Astrocyte (in vitro differentiated cells and primary cell): ENCODE measurements at regions not wholly inside any gene's neighbourhood (a gene's known extent, or its start where the extent isn't known, plus 50 kb on each side); places are given as distances from the start of the nearest gene placed in this dataset.

Experiments used
- DNase-seq: peaks from one replicate; pipeline ENCODE4 v3.0.0-alpha.2; 2010; ENCODE audit warnings: low read depth
- FAIRE-seq: peaks from 2 replicates; lab custom pipeline; 2011; peaks lifted over from hg19 to GRCh38; lab: Jason Lieb, UNC
- H2AFZ ChIP-seq: 2 replicates; pipeline ENCODE4 v1.6.0; 2012; ENCODE audit warnings: low read depth, low read length, inconsistent platforms
- H3K27ac ChIP-seq: 2 replicates; pipeline ENCODE4 v1.5.1; 2011; ENCODE audit warnings: low read depth, low read length, inconsistent platforms
- H3K27me3 ChIP-seq: 2 replicates; pipeline ENCODE4 v1.6.0; 2011; ENCODE audit warnings: low read length, inconsistent platforms; ENCODE audit not compliant: insufficient read depth
- H3K36me3 ChIP-seq: 2 replicates; pipeline ENCODE4 v1.5.1; 2011; ENCODE audit warnings: low read length, inconsistent platforms; ENCODE audit not compliant: insufficient read depth
- H3K4me1 ChIP-seq: 2 replicates; pipeline ENCODE4 v1.5.1; 2011; ENCODE audit warnings: low read length, inconsistent platforms; ENCODE audit not compliant: insufficient read depth
- H3K4me2 ChIP-seq: 2 replicates; pipeline ENCODE4 v1.6.0; 2012; ENCODE audit warnings: low read length, inconsistent platforms
- H3K4me3 ChIP-seq: 2 replicates; pipeline ENCODE4 v1.5.1; 2011; ENCODE audit warnings: low read depth, mild to moderate bottlenecking, low read length, inconsistent platforms; ENCODE audit not compliant: insufficient read depth
- H3K79me2 ChIP-seq: 2 replicates; pipeline ENCODE4 v1.6.0; 2012; ENCODE audit warnings: mild to moderate bottlenecking, low read length, inconsistent platforms; ENCODE audit not compliant: insufficient read depth
- H3K9ac ChIP-seq: 2 replicates; pipeline ENCODE4 v1.6.0; 2012; ENCODE audit warnings: mild to moderate bottlenecking, low read length, inconsistent platforms
- H3K9me3 ChIP-seq: 2 replicates; pipeline ENCODE4 v1.5.1; 2012; ENCODE audit warnings: low read depth, mild to moderate bottlenecking, low read length, inconsistent platforms; ENCODE audit not compliant: insufficient read depth
- H4K20me1 ChIP-seq: 2 replicates; pipeline ENCODE4 v1.6.0; 2012; ENCODE audit warnings: low read length, inconsistent platforms; ENCODE audit not compliant: insufficient read depth
- H3K27ac Mint-ChIP-seq: one replicate; pipeline ENCODE4 v1.8.0; 2021; ENCODE audit warnings: mild to moderate bottlenecking, mixed read lengths; ENCODE audit not compliant: unreplicated experiment
- H3K27me3 Mint-ChIP-seq: one replicate; pipeline ENCODE4 v1.8.0; 2021; ENCODE audit warnings: low read depth, mixed read lengths; ENCODE audit not compliant: unreplicated experiment
- H3K36me3 Mint-ChIP-seq: one replicate; pipeline ENCODE4 v1.8.0; 2021; ENCODE audit warnings: low read depth, mixed read lengths; ENCODE audit not compliant: unreplicated experiment
- H3K4me1 Mint-ChIP-seq: one replicate; pipeline ENCODE4 v1.8.0; 2021; ENCODE audit warnings: low read depth, mixed read lengths; ENCODE audit not compliant: unreplicated experiment
- H3K4me3 Mint-ChIP-seq: one replicate; pipeline ENCODE4 v1.8.0; 2021; ENCODE audit warnings: mild to moderate bottlenecking, moderate library complexity, mixed read lengths; ENCODE audit not compliant: unreplicated experiment
- H3K9me3 Mint-ChIP-seq: one replicate; pipeline ENCODE4 v1.8.0; 2021; ENCODE audit warnings: mild to moderate bottlenecking, mixed read lengths; ENCODE audit not compliant: unreplicated experiment
- EZH2 ChIP-seq: IDR thresholded peaks from 2 replicates; pipeline ENCODE4 v1.6.1; 2012; ENCODE audit warnings: mild to moderate bottlenecking, low read length, inconsistent platforms; ENCODE audit not compliant: insufficient read depth
- TF ChIP-seq, protein P1 (sequence below): IDR thresholded peaks from 2 replicates; pipeline ENCODE4 v1.5.1; 2011; ENCODE audit warnings: low read depth, mild to moderate bottlenecking, inconsistent platforms, low read length, moderate library complexity; ENCODE audit not compliant: insufficient read depth

DNA sequence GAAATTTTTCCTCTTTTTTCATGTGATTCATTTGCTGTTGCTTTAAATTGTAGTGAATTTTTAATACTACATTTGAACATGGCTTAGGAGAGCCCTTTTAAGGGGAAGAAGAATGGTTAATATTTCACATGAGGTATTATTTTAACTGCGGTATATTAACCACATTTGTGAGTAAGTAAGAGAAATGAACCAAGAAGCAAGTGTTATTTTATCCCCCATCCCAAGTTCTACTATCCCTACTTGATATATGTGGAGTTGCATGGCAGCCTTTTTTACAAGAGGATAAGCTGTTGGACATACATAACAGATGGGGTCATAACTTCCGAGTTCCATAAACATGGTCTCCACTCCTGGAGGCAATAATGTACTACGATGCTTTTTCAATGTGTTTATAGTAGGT, 623.3 kb downstream of the LRFN5 start:
- TF ChIP-seq, protein P1, sequence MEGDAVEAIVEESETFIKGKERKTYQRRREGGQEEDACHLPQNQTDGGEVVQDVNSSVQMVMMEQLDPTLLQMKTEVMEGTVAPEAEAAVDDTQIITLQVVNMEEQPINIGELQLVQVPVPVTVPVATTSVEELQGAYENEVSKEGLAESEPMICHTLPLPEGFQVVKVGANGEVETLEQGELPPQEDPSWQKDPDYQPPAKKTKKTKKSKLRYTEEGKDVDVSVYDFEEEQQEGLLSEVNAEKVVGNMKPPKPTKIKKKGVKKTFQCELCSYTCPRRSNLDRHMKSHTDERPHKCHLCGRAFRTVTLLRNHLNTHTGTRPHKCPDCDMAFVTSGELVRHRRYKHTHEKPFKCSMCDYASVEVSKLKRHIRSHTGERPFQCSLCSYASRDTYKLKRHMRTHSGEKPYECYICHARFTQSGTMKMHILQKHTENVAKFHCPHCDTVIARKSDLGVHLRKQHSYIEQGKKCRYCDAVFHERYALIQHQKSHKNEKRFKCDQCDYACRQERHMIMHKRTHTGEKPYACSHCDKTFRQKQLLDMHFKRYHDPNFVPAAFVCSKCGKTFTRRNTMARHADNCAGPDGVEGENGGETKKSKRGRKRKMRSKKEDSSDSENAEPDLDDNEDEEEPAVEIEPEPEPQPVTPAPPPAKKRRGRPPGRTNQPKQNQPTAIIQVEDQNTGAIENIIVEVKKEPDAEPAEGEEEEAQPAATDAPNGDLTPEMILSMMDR = no peak
- no peak for TF ChIP-seq EZH2
- no peaks in the 10 kb centered on the region for H4K20me1 ChIP-seq
- H2AFZ ChIP-seq = no peak overlapping the region
- no peak overlapping the region for H3K4me3 Mint-ChIP-seq
- no peaks in the 10 kb centered on the region for H3K27me3 ChIP-seq
- no peaks in the 10 kb centered on the region for H3K4me1 ChIP-seq
- no peaks in the 10 kb centered on the region for H3K79me2 ChIP-seq
- H3K27me3 Mint-ChIP-seq = no peaks in the 10 kb centered on the region
- H3K4me1 Mint-ChIP-seq = no peaks in the 10 kb centered on the region
- no peaks in the 10 kb centered on the region for H3K36me3 Mint-ChIP-seq
- no peak overlapping the region for H3K4me2 ChIP-seq
- H3K27ac Mint-ChIP-seq = no peak overlapping the region
- H3K9ac ChIP-seq = no peak overlapping the region
- no peak overlapping the region for H3K4me3 ChIP-seq
- no peaks in the 10 kb centered on the region for H3K9me3 Mint-ChIP-seq
- no peak overlapping the region for H3K27ac ChIP-seq
- FAIRE-seq (no peak), DNase-seq (no peak)
- H3K9me3 ChIP-seq = no peaks in the 10 kb centered on the region
- H3K36me3 ChIP-seq = no peaks in the 10 kb centered on the region

DNA sequence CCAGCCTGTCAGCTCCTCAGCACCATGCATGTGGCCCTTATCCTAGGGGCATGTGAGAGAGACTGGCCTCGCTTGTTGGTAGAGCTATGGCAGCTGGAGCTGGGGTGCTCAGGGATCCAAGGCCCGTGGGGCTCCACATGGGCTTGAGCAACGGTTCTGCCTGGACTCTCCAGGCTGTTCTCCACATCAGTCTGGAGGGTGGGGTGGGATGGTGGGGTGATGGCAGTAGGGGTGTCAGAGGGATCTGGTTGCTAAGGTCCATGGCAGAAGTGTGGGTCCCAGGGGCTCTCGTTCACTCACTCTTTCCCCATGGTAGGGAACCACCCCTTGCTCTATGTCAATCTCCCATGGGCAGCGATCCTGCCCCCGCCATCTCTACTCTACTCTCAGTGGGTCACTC, 622.6 kb downstream of the LRFN5 start:
- H3K36me3 Mint-ChIP-seq = no peaks in the 10 kb centered on the region
- no peaks in the 10 kb centered on the region for H3K36me3 ChIP-seq
- no peak for DNase-seq

DNA sequence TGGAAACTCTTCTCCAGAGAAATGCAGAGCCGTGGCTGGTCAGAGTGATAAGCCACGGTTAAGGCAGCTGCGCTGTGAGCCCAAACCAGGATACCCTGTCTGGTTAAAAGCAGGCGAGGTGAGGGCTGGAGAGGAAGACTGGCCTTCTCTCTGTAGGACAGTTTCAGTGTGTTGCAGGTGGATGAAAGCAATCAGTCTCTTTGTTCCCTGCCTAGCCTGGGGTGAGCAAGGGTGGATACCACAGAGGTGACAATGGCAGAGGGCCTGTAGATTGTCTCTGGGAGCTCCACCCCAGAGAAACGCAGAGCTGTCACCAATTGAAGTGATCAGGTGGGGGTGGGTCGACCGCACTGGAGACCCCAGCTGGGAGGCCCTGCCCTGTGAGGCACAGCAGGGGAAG, 621.9 kb downstream of the LRFN5 start:
- Mint-ChIP-seq H3K4me3 (no peak overlapping the region), H3K9me3 (no peaks in the 10 kb centered on the region), H3K27ac (no peak overlapping the region), H3K4me1 (no peaks in the 10 kb centered on the region), H3K36me3 (no peaks in the 10 kb centered on the region), H3K27me3 (no peaks in the 10 kb centered on the region)
- FAIRE-seq = no peak
- H3K4me2 ChIP-seq = no peak overlapping the region
- H4K20me1 ChIP-seq = no peaks in the 10 kb centered on the region
- no peak overlapping the region for H3K9ac ChIP-seq
- DNase-seq = no peak
- no peaks in the 10 kb centered on the region for H3K36me3 ChIP-seq
- TF ChIP-seq, protein P1 = no peak
- TF ChIP-seq EZH2 = no peak
- H3K9me3 ChIP-seq = no peaks in the 10 kb centered on the region
- H3K4me1 ChIP-seq = no peaks in the 10 kb centered on the region
- no peak overlapping the region for H2AFZ ChIP-seq
- H3K27me3 ChIP-seq = no peaks in the 10 kb centered on the region
- no peaks in the 10 kb centered on the region for H3K79me2 ChIP-seq
- no peak overlapping the region for H3K27ac ChIP-seq
- no peak overlapping the region for H3K4me3 ChIP-seq

More for the DNA sequence above, 622.6 kb downstream of the LRFN5 start:
- H3K9me3 Mint-ChIP-seq = no peaks in the 10 kb centered on the region
- Histone ChIP-seq H3K9ac (no peak overlapping the region), H3K4me3 (no peak overlapping the region), H3K27ac (no peak overlapping the region), H3K4me2 (no peak overlapping the region), H3K4me1 (no peaks in the 10 kb centered on the region), H3K27me3 (no peaks in the 10 kb centered on the region), H3K9me3 (no peaks in the 10 kb centered on the region), H3K79me2 (no peaks in the 10 kb centered on the region), H2AFZ (no peak overlapping the region), H4K20me1 (no peaks in the 10 kb centered on the region)
- H3K27me3 Mint-ChIP-seq = no peaks in the 10 kb centered on the region
- FAIRE-seq = no peak
- H3K27ac Mint-ChIP-seq = no peak overlapping the region
- TF ChIP-seq, protein P1 = no peak
- no peak for TF ChIP-seq EZH2
- H3K4me3 Mint-ChIP-seq = no peak overlapping the region
- no peaks in the 10 kb centered on the region for H3K4me1 Mint-ChIP-seq
